ENCODE measurements at regions not wholly inside any gene's neighbourhood (a gene's known extent, or its start where the extent isn't known, plus 50 kb on each side); places are given as distances from the start of the nearest gene placed in this dataset.

DNA sequence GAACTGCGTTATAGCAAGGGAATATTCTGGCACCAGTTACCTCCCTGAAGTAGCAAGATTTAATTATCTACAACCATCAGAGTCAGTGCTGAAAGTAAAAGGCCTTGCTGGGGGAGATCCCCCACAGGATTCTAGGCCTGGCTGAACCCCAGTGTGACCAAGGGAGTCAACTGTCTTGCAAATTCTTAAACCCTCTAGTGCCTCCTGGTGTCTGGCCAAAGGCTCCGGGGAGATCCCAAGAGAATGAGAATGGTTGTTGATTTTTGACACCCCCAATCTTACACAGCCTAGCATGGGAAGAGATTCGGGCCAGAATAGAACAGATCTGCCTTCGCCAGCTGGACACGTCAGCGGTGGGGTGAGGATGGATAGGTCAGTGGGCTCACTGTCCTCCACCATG lies 179.4 kb downstream of the ERMARD start:
- no peak for DNase-seq
- ChIA-PET CTCF (no interaction called here), POLR2A (no interaction called here)
- H3K4me3 Mint-ChIP-seq: no peak overlapping the region
- no peak overlapping the region for H3K27ac Mint-ChIP-seq
- H3K9me3 Mint-ChIP-seq: peaks cover 5% of the 10 kb centered on the region
- no peaks in the 10 kb centered on the region for H3K36me3 Mint-ChIP-seq (ENCODE audit: low read depth)
- no peaks in the 10 kb centered on the region for H3K4me1 Mint-ChIP-seq
- H3K27me3 Mint-ChIP-seq: peaks cover 3% of the 10 kb centered on the region

DNA sequence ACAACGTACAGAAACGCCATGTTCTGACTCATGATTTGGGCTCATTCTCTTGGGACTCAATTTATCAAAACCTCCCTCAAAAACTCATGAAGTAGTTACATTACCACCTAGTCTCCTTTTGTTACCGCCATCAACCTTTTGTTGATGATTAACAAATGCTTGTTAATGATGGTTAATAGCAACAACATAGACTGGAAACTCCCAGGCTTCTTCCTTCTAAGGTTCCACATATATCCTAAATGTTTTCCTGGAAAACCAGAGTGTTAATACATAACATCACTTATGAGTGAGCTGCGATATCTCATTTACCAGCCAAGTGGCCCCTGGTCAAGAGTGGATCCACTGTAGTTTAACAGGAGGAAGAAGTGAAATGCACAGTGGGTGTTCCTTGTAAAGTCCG lies 176.3 kb downstream of the ERMARD start:
- ChIA-PET POLR2A (no interaction called here), CTCF (interaction anchor here (1.0 to 1.3 kb wide), 3 partner anchors 16 to 25 kb away, joined by 3 read pairs; no protein-coding TSS in a partner anchor)
- no peak for DNase-seq
- H3K27me3 Mint-ChIP-seq: peaks cover 3% of the 10 kb centered on the region
- H3K4me1 Mint-ChIP-seq: no peaks in the 10 kb centered on the region
- H3K9me3 Mint-ChIP-seq: peaks cover 5% of the 10 kb centered on the region
- H3K4me3 Mint-ChIP-seq: no peak overlapping the region
- H3K36me3 Mint-ChIP-seq (ENCODE audit: low read depth): no peaks in the 10 kb centered on the region
- no peak overlapping the region for H3K27ac Mint-ChIP-seq

DNA sequence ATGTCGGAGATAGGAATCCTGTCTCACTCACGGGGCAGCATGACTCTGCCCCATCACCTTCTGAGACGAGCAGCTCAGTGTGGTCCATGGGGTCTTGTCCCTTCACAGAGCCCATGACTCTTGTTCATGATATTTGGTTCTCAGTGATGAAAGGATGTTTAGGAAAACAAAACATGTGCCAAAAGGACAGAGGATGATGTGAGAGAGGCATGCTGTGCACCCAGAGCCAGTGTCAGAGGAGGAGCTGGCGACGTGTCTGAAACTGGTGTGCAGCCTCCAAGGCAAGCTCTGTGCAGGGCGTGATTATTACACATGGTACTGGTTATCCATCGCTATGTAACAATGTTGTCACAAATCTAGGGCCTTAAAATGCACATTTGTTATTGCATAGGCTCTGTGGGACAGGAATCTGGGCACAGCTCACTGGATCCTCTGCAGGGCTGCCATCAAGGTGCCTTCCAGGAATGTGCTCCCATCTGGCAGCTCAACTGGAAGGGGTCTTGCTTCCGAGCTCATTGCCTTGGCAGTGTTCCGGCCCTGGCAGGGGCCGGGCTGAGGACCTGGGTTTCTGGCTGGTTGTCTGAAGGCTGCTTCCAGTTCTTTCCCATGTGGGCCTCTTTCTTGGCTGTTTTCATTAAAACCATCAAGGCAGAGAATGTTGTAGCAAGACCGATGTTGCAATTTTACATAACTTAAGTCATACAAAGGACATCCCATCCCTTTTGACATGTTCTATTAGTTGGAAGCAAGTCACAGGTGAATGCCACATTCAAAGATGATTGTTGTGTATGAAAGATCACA lies 175.4 kb downstream of the ERMARD start:
- Mint-ChIP-seq H3K36me3 (ENCODE audit: low read depth) (no peaks in the 10 kb centered on the region), H3K4me3 (no peak overlapping the region), H3K9me3 (peaks cover 5% of the 10 kb centered on the region), H3K27me3 (peaks cover 3% of the 10 kb centered on the region), H3K27ac (no peak overlapping the region), H3K4me1 (peaks cover 3% of the 10 kb centered on the region)
- ChIA-PET POLR2A (no interaction called here), CTCF (interaction anchor here (1.0 to 1.3 kb wide), 3 partner anchors 17 to 24 kb away, joined by 3 read pairs; no protein-coding TSS in a partner anchor)
- DNase-seq: no peak

DNA sequence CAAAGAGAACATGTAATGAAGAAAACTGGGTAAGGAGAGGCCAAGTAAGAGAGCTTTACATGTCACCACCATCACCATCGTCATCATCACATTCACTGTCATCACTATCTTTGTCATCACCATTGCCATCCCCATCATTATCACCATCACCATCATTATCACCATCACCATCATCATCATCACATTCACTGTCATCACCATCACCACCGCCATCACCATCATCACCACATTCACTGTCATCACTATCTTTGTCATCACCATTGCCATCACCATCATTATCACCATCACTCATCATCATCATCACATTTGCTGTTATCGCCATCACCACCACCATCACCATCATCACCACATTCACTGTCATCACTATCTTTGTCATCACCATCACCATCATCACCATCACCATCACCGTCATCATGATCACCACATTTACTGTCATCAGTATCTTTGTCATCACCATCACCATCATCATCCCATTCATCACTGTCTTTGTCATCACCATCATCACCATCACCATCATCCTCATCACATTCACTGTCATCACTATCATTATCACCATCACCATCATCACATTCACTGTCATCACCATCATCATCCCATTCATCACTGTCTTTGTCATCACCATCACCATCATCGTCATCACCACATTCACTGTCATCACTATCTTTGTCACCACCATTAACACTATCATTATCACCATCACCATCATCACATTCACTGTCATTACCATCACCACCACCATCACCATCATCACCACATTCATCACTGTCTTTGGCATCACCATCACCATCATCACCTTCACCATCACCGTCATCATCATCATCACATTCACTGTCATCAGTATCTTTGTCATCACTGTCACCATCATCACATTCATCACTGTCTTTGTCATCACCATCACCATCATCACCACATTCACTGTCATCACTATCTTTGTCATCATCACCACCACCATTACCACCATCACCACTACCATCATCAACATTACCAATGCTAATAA lies 172.3 kb downstream of the ERMARD start:
- POLR2A ChIA-PET: no interaction called here
- DNase-seq: no peak
- H3K27ac Mint-ChIP-seq: no peak overlapping the region
- H3K27me3 Mint-ChIP-seq: no peaks in the 10 kb centered on the region
- peaks cover 6% of the 10 kb centered on the region for H3K4me1 Mint-ChIP-seq
- H3K9me3 Mint-ChIP-seq: peaks cover 3% of the 10 kb centered on the region
- no peaks in the 10 kb centered on the region for H3K36me3 Mint-ChIP-seq (ENCODE audit: low read depth)
- no peak overlapping the region for H3K4me3 Mint-ChIP-seq
- CTCF ChIA-PET: no interaction called here

DNA sequence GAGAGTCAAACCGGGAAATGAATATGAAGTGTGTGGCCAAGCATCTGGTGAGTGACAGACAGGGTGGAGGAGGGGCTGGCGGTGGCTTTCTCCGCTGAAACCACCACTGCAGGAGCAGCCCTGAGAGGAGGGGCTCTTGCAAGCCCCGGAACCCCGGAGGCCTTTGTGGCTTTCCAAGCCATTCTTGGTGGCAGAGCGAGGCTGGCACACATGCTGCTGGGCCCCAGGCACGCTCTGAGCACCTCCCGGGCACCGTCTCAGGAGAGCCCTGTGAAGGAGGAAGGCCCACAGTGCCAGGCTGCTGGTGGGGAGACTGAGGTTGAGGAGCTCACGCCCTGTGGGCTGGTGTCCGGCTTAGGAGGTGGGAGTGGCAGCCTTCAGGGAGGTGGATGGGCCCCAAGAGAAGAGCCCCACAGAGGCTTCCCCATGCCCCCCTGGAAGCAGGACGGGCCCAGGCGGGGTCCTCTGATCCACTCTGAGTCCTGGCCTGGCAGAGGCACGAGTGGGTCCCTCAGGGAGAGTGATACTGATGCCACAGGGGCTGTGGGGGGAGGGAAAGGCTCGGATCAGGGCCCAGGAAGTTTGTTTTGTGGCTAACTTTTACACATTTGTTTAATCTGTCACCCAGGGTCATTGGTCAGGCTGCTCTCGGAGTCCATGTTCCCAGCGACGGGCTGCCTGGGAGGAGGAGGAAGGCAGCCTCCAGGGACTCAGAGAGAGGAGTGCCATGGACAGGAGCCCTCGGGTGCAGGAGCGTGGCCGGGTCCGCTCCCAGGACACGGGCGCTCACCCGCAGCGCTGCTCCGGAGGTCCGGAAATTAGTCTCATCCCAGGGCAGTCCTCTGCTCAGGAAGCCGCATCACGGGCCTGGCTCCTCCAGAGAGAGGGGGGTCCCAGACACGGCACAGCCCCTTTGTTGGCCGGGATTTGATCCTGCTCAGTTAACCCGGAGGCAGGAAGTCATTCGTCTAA lies 170.7 kb downstream of the ERMARD start:
- ChIA-PET POLR2A (no interaction called here), CTCF (no interaction called here)
- peak; percentile 19 for DNase-seq
- H3K27me3 Mint-ChIP-seq: no peaks in the 10 kb centered on the region
- no peak overlapping the region for H3K27ac Mint-ChIP-seq
- H3K4me3 Mint-ChIP-seq: no peak overlapping the region
- H3K4me1 Mint-ChIP-seq: peaks cover 6% of the 10 kb centered on the region
- peaks cover 8% of the 10 kb centered on the region for H3K9me3 Mint-ChIP-seq
- H3K36me3 Mint-ChIP-seq (ENCODE audit: low read depth): no peaks in the 10 kb centered on the region

DNA sequence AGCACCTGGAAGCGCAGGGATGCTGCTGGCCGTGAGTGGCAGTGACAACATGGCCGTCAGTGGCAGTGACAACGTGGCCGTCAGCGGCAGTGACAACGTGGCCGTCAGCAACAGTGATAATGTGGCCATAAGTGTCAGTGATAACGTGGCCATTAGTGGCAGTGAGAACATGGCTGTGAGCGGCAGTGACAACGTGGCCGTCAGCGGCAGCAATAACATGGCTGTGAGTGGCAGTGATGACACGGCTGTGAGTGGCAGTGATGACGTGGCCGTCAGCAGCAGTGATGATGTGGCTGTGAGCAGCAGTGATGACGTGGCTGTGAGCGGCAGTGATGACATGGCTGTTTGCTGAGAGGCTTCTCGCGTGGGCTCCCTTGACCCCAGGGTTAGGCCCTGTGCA lies 169.8 kb downstream of the ERMARD start:
- ChIA-PET POLR2A (no interaction called here), CTCF (no interaction called here)
- Mint-ChIP-seq H3K4me3 (no peak overlapping the region), H3K4me1 (peaks cover 6% of the 10 kb centered on the region), H3K27ac (no peak overlapping the region), H3K9me3 (peaks cover 8% of the 10 kb centered on the region), H3K36me3 (ENCODE audit: low read depth) (no peaks in the 10 kb centered on the region), H3K27me3 (no peaks in the 10 kb centered on the region)
- DNase-seq: no peak

DNA sequence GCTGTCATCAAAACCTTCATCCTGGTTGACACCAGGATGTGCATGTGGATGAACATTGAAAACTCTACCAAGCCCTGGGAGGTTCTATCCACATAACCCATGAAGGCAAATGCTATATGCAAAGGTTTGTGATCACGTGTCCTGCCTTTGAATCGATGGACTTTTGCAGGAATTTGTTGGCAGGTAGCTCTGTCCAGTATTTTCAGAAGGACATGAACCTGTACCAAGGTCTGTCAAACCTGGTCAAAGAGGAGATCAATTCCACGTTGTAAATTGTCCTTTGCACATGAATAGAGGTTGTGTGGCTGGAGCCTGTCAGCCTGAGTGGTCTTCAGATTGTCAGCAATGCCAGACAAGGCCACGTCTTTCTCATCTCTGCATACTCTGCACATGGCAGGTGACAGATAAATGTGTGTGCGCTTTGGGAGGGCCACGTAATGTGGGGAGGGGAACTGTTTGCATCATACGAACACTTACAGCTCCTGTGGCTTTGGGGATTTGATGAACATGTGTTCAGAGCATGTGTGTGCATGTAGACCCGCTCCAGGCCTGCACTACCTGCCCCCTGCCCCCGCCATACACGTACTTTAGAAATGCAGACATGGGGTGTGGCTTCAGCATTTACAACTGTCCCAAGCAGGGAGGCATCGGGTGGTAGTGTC lies 169.1 kb downstream of the ERMARD start:
- H3K9me3 Mint-ChIP-seq: peaks cover 8% of the 10 kb centered on the region

DNA sequence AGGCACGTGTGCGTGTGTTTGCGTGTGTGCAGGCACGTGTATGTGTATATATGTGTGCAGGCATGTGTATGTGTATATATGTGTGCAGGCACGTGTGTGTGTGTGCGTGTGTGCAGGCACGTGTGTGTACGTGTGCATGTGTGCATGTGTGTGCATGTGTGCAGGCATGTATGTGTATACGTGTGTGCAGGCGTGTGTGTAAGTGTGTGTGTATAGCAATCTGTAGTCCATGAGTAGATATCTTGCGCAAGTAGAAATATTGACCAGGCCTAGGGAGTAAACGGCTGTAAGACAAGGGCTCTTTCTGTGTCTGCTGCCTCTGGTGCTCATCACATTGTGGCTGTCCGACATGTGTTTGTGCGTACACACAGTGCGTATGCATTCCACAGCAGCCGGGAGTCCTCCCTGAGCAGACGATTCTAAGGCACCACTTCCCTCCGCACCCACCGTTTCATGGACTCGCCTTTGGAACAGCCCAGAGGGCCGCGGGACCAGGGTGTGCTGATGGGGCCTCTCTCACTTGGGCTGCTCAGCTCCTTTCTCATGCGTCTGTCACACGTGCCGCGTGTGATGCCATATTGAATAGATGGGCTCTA lies 167.6 kb downstream of the ERMARD start:
- peaks cover 6% of the 10 kb centered on the region for H3K4me1 Mint-ChIP-seq
- no peaks in the 10 kb centered on the region for H3K27me3 Mint-ChIP-seq
- peaks cover 8% of the 10 kb centered on the region for H3K9me3 Mint-ChIP-seq
- no peak overlapping the region for H3K4me3 Mint-ChIP-seq
- DNase-seq: no peak
- H3K36me3 Mint-ChIP-seq (ENCODE audit: low read depth): no peaks in the 10 kb centered on the region
- POLR2A ChIA-PET: no interaction called here
- CTCF ChIA-PET: no interaction called here
- H3K27ac Mint-ChIP-seq: no peak overlapping the region

More for the DNA sequence above, 169.1 kb downstream of the ERMARD start:
- Mint-ChIP-seq H3K27ac (no peak overlapping the region), H3K4me3 (no peak overlapping the region), H3K27me3 (no peaks in the 10 kb centered on the region), H3K4me1 (peaks cover 6% of the 10 kb centered on the region), H3K36me3 (ENCODE audit: low read depth) (no peaks in the 10 kb centered on the region)
- DNase-seq: no peak
- ChIA-PET POLR2A (no interaction called here), CTCF (no interaction called here)

DNA sequence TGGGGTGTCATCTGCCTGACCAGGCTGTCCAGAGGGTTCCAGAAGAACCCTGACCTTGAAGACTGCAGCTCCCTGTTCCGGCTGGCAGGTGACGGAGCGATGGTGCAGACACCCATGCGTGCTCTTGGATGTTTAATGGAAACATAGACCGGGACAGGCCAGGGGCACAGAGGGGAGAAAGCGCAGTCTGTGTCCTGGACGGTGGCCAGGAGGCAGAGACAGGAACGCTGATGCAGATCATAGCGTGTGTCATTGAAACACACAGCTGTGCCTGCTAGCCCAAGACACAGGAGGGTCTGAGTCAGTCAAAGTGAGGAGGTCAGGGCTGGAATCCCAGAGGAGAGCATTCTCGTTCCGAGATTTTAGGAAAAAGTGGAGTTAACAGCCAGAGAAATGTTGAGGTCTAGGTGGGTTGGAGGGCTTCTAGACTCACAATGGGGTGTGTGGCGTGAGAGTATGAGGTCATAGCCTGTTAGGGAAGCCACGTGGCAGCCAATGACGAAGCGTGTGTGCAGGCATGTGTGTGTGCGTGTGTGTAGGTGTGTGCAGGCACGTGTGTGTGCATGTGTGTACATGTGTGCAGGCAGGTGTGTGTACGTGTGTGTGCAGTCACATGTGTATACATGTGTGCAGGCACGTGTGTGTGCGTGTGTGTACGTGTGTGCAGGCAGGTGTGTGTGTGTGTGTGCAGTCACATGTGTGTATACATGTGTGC lies 167.0 kb downstream of the ERMARD start:
- Mint-ChIP-seq H3K27me3 (no peaks in the 10 kb centered on the region), H3K4me3 (no peak overlapping the region), H3K36me3 (ENCODE audit: low read depth) (no peaks in the 10 kb centered on the region), H3K4me1 (peaks cover 8% of the 10 kb centered on the region), H3K9me3 (peaks cover 8% of the 10 kb centered on the region), H3K27ac (no peak overlapping the region)
- no peak for DNase-seq
- POLR2A ChIA-PET: no interaction called here
- CTCF ChIA-PET: no interaction called here

DNA sequence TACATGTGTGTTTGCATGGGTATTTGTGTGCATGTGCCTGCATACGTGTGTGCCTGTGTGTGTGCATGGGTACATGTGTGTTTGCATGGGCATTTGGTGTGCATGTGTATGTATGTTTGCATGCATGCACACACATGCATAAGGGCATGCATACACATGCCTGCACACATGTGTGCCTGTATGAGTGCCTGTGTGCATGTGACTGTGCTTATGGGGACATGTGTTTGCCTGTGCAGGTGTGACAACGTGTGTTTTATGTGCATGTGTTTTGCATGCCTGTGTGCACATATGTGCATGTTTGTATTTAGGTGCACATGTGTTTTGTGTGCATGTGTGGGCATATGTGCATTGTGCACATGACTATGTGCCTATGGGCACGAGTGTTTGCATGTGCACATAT lies 165.7 kb downstream of the ERMARD start:
- no peak overlapping the region for H3K4me3 Mint-ChIP-seq
- H3K36me3 Mint-ChIP-seq (ENCODE audit: low read depth): no peaks in the 10 kb centered on the region
- ChIA-PET CTCF (no interaction called here), POLR2A (no interaction called here)
- H3K9me3 Mint-ChIP-seq: peaks cover 8% of the 10 kb centered on the region
- no peak overlapping the region for H3K27ac Mint-ChIP-seq
- peaks cover 4% of the 10 kb centered on the region for H3K27me3 Mint-ChIP-seq
- peaks cover 11% of the 10 kb centered on the region for H3K4me1 Mint-ChIP-seq
- no peak for DNase-seq

DNA sequence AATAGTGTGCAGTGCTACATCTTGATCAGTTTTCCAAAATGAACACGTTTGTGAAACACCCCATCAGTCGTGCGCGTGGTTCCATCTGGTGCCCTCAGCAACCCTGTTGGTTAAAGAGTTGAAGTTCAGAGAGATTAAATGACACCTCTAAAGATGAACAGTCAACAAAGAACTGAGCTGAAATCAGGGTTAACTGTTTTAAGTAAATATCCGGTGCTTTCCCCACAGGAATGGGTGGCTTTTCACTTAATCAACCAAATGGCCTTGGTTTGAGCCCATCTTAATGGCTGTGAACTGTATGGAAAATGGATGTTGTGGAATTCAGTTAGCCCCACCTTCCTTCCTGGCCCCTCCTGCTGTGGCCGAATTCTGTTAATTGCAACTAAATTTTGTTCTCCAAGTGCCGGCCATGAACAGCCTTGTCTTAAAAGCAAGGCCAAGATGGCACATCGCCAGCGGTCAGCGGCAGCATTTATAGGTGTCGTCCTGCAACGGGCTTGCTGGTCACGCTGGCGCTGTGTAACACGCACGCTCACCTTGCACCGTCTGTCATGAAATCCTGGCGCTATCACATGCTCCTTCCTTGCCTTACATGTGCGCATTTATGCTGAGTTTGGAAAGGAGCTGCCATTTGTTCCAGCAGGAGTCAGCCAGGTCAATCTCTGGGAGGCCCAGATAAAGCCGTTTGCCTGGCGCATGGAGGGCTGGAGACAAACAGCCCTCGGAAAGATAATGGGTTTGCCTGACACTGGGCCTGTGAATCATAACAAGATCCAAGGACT lies 164.5 kb downstream of the ERMARD start:
- CTCF ChIA-PET: no interaction called here
- no peak overlapping the region for H3K4me3 Mint-ChIP-seq
- H3K27me3 Mint-ChIP-seq: peaks cover 4% of the 10 kb centered on the region
- peaks cover 5% of the 10 kb centered on the region for H3K4me1 Mint-ChIP-seq
- DNase-seq: no peak
- POLR2A ChIA-PET: no interaction called here
- no peaks in the 10 kb centered on the region for H3K36me3 Mint-ChIP-seq (ENCODE audit: low read depth)
- H3K27ac Mint-ChIP-seq: no peak overlapping the region
- peaks cover 8% of the 10 kb centered on the region for H3K9me3 Mint-ChIP-seq

Data from activated CD4-positive, alpha-beta T cell treated with anti-CD3 and anti-CD28 coated beads, Interleukin-2, amount 10 ng/mL, durations not matched to agents 7 days and 5 days (primary cell).